ENCODE measurements at regions not wholly inside any gene's neighbourhood (a gene's known extent, or its start where the extent isn't known, plus 50 kb on each side); places are given as distances from the start of the nearest gene placed in this dataset.

DNA sequence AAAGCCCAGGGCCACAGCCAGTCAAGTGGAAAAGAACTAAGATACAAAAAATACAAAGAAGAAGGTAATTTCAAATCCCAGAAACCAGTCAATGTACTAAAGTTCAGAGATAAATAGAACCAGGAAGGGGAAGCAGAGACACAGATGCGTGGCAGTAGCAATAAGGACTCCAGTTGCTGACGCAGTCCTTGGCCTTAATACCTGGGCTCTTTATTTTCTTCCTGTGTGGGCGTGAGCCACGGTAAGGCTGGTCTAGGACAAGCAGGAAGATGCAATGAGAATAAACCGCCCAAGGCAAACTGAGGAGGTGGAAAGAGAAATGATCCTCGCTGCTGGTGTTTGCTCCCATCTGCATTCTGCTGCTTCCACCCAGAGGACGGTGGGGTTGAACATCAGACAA lies 65.6 kb upstream of the PLXNA2 start:
- TF ChIP-seq, protein P1, sequence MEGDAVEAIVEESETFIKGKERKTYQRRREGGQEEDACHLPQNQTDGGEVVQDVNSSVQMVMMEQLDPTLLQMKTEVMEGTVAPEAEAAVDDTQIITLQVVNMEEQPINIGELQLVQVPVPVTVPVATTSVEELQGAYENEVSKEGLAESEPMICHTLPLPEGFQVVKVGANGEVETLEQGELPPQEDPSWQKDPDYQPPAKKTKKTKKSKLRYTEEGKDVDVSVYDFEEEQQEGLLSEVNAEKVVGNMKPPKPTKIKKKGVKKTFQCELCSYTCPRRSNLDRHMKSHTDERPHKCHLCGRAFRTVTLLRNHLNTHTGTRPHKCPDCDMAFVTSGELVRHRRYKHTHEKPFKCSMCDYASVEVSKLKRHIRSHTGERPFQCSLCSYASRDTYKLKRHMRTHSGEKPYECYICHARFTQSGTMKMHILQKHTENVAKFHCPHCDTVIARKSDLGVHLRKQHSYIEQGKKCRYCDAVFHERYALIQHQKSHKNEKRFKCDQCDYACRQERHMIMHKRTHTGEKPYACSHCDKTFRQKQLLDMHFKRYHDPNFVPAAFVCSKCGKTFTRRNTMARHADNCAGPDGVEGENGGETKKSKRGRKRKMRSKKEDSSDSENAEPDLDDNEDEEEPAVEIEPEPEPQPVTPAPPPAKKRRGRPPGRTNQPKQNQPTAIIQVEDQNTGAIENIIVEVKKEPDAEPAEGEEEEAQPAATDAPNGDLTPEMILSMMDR (IDR thresholded peaks at IDR 0.05; ENCODE audit: insufficient read depth, low read depth, low read length), result no peak
- no peak for TF ChIP-seq EZH2 (IDR thresholded peaks at IDR 0.05; ENCODE audit: insufficient read depth, low read length)
- no peak overlapping the region for H3K4me2 ChIP-seq (ENCODE audit: low read length)
- no peak overlapping the region for H3K4me3 ChIP-seq (ENCODE audit: insufficient read depth, low read depth, low read length)
- no peaks in the 10 kb centered on the region for H4K20me1 ChIP-seq (ENCODE audit: insufficient read depth, low read length)
- H2AFZ ChIP-seq (ENCODE audit: low read depth, low read length), result no peak overlapping the region
- Mint-ChIP-seq H3K27ac (ENCODE audit: unreplicated experiment) (no peak overlapping the region), H3K27me3 (ENCODE audit: low read depth, unreplicated experiment) (peaks cover 11% of the 10 kb centered on the region), H3K4me3 (ENCODE audit: unreplicated experiment) (no peak overlapping the region), H3K36me3 (ENCODE audit: low read depth, unreplicated experiment) (no peaks in the 10 kb centered on the region), H3K9me3 (ENCODE audit: unreplicated experiment) (no peaks in the 10 kb centered on the region), H3K4me1 (ENCODE audit: low read depth, unreplicated experiment) (no peaks in the 10 kb centered on the region)
- DNase-seq (ENCODE audit: low read depth), result no peak
- no peaks in the 10 kb centered on the region for H3K9me3 ChIP-seq (ENCODE audit: insufficient read depth, low read depth, low read length)
- H3K79me2 ChIP-seq (ENCODE audit: insufficient read depth, low read length), result no peaks in the 10 kb centered on the region
- no peaks in the 10 kb centered on the region for H3K4me1 ChIP-seq (ENCODE audit: insufficient read depth, low read length)
- no peaks in the 10 kb centered on the region for H3K27me3 ChIP-seq (ENCODE audit: insufficient read depth, low read length)
- no peak for FAIRE-seq
- no peak overlapping the region for H3K27ac ChIP-seq (ENCODE audit: low read depth, low read length)
- no peaks in the 10 kb centered on the region for H3K36me3 ChIP-seq (ENCODE audit: insufficient read depth, low read length)
- H3K9ac ChIP-seq (ENCODE audit: low read length), result no peak overlapping the region

DNA sequence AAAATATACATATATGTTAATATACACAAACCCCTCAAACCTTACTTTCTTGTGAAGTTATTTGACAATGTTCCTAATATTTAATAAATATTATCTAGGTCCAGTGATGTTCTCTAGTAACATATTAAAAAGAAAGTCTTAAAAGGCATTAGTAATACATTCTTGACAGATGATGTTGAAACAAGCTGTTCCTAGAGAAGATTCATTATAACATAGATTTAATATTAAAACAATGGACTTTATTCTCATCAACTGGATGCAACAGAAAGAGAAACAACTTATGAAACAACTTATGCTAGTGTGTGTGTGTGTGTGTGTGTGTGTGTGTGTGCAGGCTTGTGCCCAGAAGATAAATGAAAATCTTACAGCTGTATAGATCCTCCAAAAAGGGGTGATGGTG lies 68.5 kb upstream of the PLXNA2 start:
- H3K9me3 Mint-ChIP-seq (ENCODE audit: unreplicated experiment), result no peaks in the 10 kb centered on the region
- Histone ChIP-seq H3K27me3 (ENCODE audit: insufficient read depth, low read length) (no peaks in the 10 kb centered on the region), H2AFZ (ENCODE audit: low read depth, low read length) (no peak overlapping the region), H3K36me3 (ENCODE audit: insufficient read depth, low read length) (no peaks in the 10 kb centered on the region), H3K9me3 (ENCODE audit: insufficient read depth, low read depth, low read length) (no peaks in the 10 kb centered on the region), H3K9ac (ENCODE audit: low read length) (no peak overlapping the region), H3K27ac (ENCODE audit: low read depth, low read length) (no peak overlapping the region), H4K20me1 (ENCODE audit: insufficient read depth, low read length) (no peaks in the 10 kb centered on the region), H3K4me3 (ENCODE audit: insufficient read depth, low read depth, low read length) (no peak overlapping the region), H3K4me2 (ENCODE audit: low read length) (no peak overlapping the region), H3K79me2 (ENCODE audit: insufficient read depth, low read length) (no peaks in the 10 kb centered on the region), H3K4me1 (ENCODE audit: insufficient read depth, low read length) (no peaks in the 10 kb centered on the region)
- DNase-seq (ENCODE audit: low read depth) (no peak), FAIRE-seq (no peak)
- H3K4me1 Mint-ChIP-seq (ENCODE audit: low read depth, unreplicated experiment), result no peaks in the 10 kb centered on the region
- H3K27ac Mint-ChIP-seq (ENCODE audit: unreplicated experiment), result no peak overlapping the region
- H3K4me3 Mint-ChIP-seq (ENCODE audit: unreplicated experiment), result no peak overlapping the region
- no peaks in the 10 kb centered on the region for H3K36me3 Mint-ChIP-seq (ENCODE audit: low read depth, unreplicated experiment)
- no peak for TF ChIP-seq EZH2 (IDR thresholded peaks at IDR 0.05; ENCODE audit: insufficient read depth, low read length)
- TF ChIP-seq, protein P1 (IDR thresholded peaks at IDR 0.05; ENCODE audit: insufficient read depth, low read depth, low read length), result no peak
- H3K27me3 Mint-ChIP-seq (ENCODE audit: low read depth, unreplicated experiment), result peaks cover 22% of the 10 kb centered on the region

DNA sequence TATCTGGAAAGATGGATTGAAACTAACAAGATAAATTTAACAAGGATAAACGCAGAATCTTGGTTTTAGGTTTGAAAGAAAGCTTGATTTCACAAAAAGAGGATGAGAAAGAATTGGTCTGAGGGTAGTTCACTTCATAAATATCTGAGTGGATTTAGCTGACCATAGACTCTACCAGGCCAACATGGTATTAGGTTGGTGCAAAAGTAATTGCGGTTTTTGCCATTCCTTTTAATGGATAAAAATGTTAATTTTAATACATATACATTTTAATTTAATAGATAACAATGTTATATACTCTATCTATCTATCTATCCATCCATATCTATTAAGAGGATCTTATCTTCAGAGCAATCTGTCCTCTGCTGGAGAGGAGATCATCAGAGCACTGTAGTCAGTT lies 70.2 kb upstream of the PLXNA2 start:
- H3K4me1 Mint-ChIP-seq (ENCODE audit: low read depth, unreplicated experiment), result no peaks in the 10 kb centered on the region
- Histone ChIP-seq H3K27ac (ENCODE audit: low read depth, low read length) (no peak overlapping the region), H3K4me1 (ENCODE audit: insufficient read depth, low read length) (no peaks in the 10 kb centered on the region), H3K9ac (ENCODE audit: low read length) (no peak overlapping the region), H2AFZ (ENCODE audit: low read depth, low read length) (no peak overlapping the region), H3K4me3 (ENCODE audit: insufficient read depth, low read depth, low read length) (no peak overlapping the region), H3K27me3 (ENCODE audit: insufficient read depth, low read length) (no peaks in the 10 kb centered on the region), H3K9me3 (ENCODE audit: insufficient read depth, low read depth, low read length) (no peaks in the 10 kb centered on the region), H3K79me2 (ENCODE audit: insufficient read depth, low read length) (no peaks in the 10 kb centered on the region), H3K4me2 (ENCODE audit: low read length) (no peak overlapping the region), H4K20me1 (ENCODE audit: insufficient read depth, low read length) (no peaks in the 10 kb centered on the region), H3K36me3 (ENCODE audit: insufficient read depth, low read length) (no peaks in the 10 kb centered on the region)
- TF ChIP-seq, protein P1 (IDR thresholded peaks at IDR 0.05; ENCODE audit: insufficient read depth, low read depth, low read length), result no peak
- no peak for TF ChIP-seq EZH2 (IDR thresholded peaks at IDR 0.05; ENCODE audit: insufficient read depth, low read length)
- DNase-seq (ENCODE audit: low read depth), result no peak
- no peak overlapping the region for H3K4me3 Mint-ChIP-seq (ENCODE audit: unreplicated experiment)
- H3K27ac Mint-ChIP-seq (ENCODE audit: unreplicated experiment), result no peak overlapping the region
- H3K36me3 Mint-ChIP-seq (ENCODE audit: low read depth, unreplicated experiment), result no peaks in the 10 kb centered on the region
- H3K27me3 Mint-ChIP-seq (ENCODE audit: low read depth, unreplicated experiment), result peaks cover 28% of the 10 kb centered on the region
- no peak for FAIRE-seq
- H3K9me3 Mint-ChIP-seq (ENCODE audit: unreplicated experiment), result no peaks in the 10 kb centered on the region
